ENCODE measurements at regions not wholly inside any gene's neighbourhood (a gene's known extent, or its start where the extent isn't known, plus 50 kb on each side); places are given as distances from the start of the nearest gene placed in this dataset.

- H3K4me1 Mint-ChIP-seq (ENCODE audit: low read depth, unreplicated experiment), result peaks cover 18% of the 10 kb centered on the region
- peaks cover 2% of the 10 kb centered on the region for H3K27me3 Mint-ChIP-seq (ENCODE audit: unreplicated experiment)
- DNase-seq, result no peak
- H3K4me3 Mint-ChIP-seq (ENCODE audit: unreplicated experiment), result no peak overlapping the region
- no peak overlapping the region for H3K27ac Mint-ChIP-seq (ENCODE audit: unreplicated experiment)
- H3K36me3 Mint-ChIP-seq (ENCODE audit: unreplicated experiment), result no peaks in the 10 kb centered on the region
- no peaks in the 10 kb centered on the region for H3K9me3 Mint-ChIP-seq (ENCODE audit: unreplicated experiment)
- TF ChIP-seq, protein P1, sequence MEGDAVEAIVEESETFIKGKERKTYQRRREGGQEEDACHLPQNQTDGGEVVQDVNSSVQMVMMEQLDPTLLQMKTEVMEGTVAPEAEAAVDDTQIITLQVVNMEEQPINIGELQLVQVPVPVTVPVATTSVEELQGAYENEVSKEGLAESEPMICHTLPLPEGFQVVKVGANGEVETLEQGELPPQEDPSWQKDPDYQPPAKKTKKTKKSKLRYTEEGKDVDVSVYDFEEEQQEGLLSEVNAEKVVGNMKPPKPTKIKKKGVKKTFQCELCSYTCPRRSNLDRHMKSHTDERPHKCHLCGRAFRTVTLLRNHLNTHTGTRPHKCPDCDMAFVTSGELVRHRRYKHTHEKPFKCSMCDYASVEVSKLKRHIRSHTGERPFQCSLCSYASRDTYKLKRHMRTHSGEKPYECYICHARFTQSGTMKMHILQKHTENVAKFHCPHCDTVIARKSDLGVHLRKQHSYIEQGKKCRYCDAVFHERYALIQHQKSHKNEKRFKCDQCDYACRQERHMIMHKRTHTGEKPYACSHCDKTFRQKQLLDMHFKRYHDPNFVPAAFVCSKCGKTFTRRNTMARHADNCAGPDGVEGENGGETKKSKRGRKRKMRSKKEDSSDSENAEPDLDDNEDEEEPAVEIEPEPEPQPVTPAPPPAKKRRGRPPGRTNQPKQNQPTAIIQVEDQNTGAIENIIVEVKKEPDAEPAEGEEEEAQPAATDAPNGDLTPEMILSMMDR (IDR thresholded peaks at IDR 0.05; ENCODE audit: partially characterized antibody, unreplicated experiment), result no peak
These were observed 78.5 kb downstream of the HMHB1 start for GRCh38 chr5:143890487-143890886.

DNA sequence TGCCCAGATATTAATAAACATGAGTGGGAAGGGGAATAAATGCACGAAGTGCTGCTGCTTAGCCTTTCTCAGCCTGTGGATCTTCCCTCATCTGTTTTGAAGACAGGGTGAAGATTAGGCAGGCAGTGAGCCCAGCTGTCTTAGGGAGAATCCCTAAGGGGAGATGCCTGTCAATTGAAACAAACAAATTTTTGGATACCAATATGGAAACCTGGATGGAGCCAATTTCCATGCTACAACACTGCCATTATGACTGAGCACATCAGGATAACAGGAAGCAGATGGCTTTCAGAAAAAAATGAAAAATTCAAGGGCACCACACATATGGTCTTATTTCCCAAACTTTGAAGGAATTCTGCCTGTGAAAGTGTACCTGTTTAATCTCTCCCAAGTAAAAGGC is 80.3 kb downstream of the HMHB1 start:
- DNase-seq, result no peak
- Mint-ChIP-seq H3K27me3 (ENCODE audit: unreplicated experiment) (peaks cover 2% of the 10 kb centered on the region), H3K9me3 (ENCODE audit: unreplicated experiment) (no peaks in the 10 kb centered on the region), H3K4me3 (ENCODE audit: unreplicated experiment) (no peak overlapping the region), H3K36me3 (ENCODE audit: unreplicated experiment) (no peaks in the 10 kb centered on the region), H3K27ac (ENCODE audit: unreplicated experiment) (no peak overlapping the region), H3K4me1 (ENCODE audit: low read depth, unreplicated experiment) (peaks cover 7% of the 10 kb centered on the region)
- TF ChIP-seq, protein P1 (IDR thresholded peaks at IDR 0.05; ENCODE audit: partially characterized antibody, unreplicated experiment), result no peak

GRCh38 chr5:143892908-143893307 is 80.9 kb downstream of the HMHB1 start:
- H3K27ac Mint-ChIP-seq (ENCODE audit: unreplicated experiment), result no peak overlapping the region
- H3K36me3 Mint-ChIP-seq (ENCODE audit: unreplicated experiment), result no peaks in the 10 kb centered on the region
- no peaks in the 10 kb centered on the region for H3K9me3 Mint-ChIP-seq (ENCODE audit: unreplicated experiment)

DNA sequence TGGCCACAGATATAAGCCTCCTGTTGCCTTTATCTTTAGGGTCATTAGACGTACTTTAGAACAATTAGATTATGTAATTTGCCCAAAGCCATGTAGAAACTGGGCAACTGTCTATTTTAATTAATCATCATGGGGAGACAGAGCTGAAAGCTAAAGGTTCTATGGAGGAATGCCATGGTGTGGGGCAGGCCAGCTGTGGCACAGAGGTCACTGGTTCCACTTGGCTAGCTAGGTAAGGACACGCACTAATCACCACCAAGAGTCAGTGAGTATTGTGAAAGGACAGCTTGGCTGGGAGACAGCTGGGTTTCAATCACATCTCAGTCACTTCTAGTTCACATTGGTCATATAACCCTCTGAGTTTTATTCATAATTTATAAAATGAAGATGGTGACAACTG is 81.7 kb downstream of the HMHB1 start:
- TF ChIP-seq, protein P1 (IDR thresholded peaks at IDR 0.05; ENCODE audit: partially characterized antibody, unreplicated experiment), result no peak
- H3K36me3 Mint-ChIP-seq (ENCODE audit: unreplicated experiment), result no peaks in the 10 kb centered on the region
- H3K27me3 Mint-ChIP-seq (ENCODE audit: unreplicated experiment), result peaks cover 3% of the 10 kb centered on the region
- no peak overlapping the region for H3K27ac Mint-ChIP-seq (ENCODE audit: unreplicated experiment)
- H3K4me1 Mint-ChIP-seq (ENCODE audit: low read depth, unreplicated experiment), result peaks cover 8% of the 10 kb centered on the region
- no peaks in the 10 kb centered on the region for H3K9me3 Mint-ChIP-seq (ENCODE audit: unreplicated experiment)
- H3K4me3 Mint-ChIP-seq (ENCODE audit: unreplicated experiment), result no peak overlapping the region
- no peak for DNase-seq

More at GRCh38 chr5:143892908-143893307, 80.9 kb downstream of the HMHB1 start:
- no peak overlapping the region for H3K4me3 Mint-ChIP-seq (ENCODE audit: unreplicated experiment)
- H3K4me1 Mint-ChIP-seq (ENCODE audit: low read depth, unreplicated experiment), result peaks cover 9% of the 10 kb centered on the region
- H3K27me3 Mint-ChIP-seq (ENCODE audit: unreplicated experiment), result peaks cover 2% of the 10 kb centered on the region
- no peak for DNase-seq
- TF ChIP-seq, protein P1 (IDR thresholded peaks at IDR 0.05; ENCODE audit: partially characterized antibody, unreplicated experiment), result no peak

GRCh38 chr5:143896516-143896915 is 84.6 kb downstream of the HMHB1 start:
- no peaks in the 10 kb centered on the region for H3K9me3 Mint-ChIP-seq (ENCODE audit: unreplicated experiment)
- peaks cover 8% of the 10 kb centered on the region for H3K4me1 Mint-ChIP-seq (ENCODE audit: low read depth, unreplicated experiment)
- H3K27ac Mint-ChIP-seq (ENCODE audit: unreplicated experiment), result no peak overlapping the region
- TF ChIP-seq, protein P1 (IDR thresholded peaks at IDR 0.05; ENCODE audit: partially characterized antibody, unreplicated experiment), result no peak
- no peaks in the 10 kb centered on the region for H3K36me3 Mint-ChIP-seq (ENCODE audit: unreplicated experiment)
- no peak overlapping the region for H3K4me3 Mint-ChIP-seq (ENCODE audit: unreplicated experiment)
- H3K27me3 Mint-ChIP-seq (ENCODE audit: unreplicated experiment), result peaks cover 1% of the 10 kb centered on the region
- DNase-seq, result no peak

All from glutamatergic neuron (in vitro differentiated cells).